Skeletal muscle tissue (tissue), 3 donors: ENCODE measurements at regions not wholly inside any gene's neighbourhood (a gene's known extent, or its start where the extent isn't known, plus 50 kb on each side); places are given as distances from the start of the nearest gene placed in this dataset.
"Not testable (repeated sequence)": the region's sequence is repeated elsewhere in the genome, so short reads cannot be mapped to it uniquely, and the experiment has no call there.

Experiments
- H3K27ac ChIP-seq: one replicate; pipeline ENCODE4 v1.7.0; 2013; ENCODE audit warnings: mild to moderate bottlenecking, low read depth, low read length, inconsistent platforms
- H3K27me3 ChIP-seq, 3 donors: one replicate each; pipeline ENCODE4 v1.7.0; 2013; ENCODE audit warnings: low read length in 3 of 3; ENCODE audit not compliant: control insufficient read depth in 3 of 3, insufficient read depth in 3 of 3
- H3K36me3 ChIP-seq, 3 donors: one replicate each; pipeline ENCODE4 v1.7.0; 2013; ENCODE audit warnings: low read length in 3 of 3; ENCODE audit not compliant: control insufficient read depth in 3 of 3, insufficient read depth in 3 of 3
- H3K4me1 ChIP-seq, 3 donors: one replicate each; pipeline ENCODE4 v1.7.0; 2013; ENCODE audit warnings: low read length in 3 of 3, mild to moderate bottlenecking in 3 of 3; ENCODE audit not compliant: control insufficient read depth in 3 of 3, insufficient read depth in 3 of 3
- H3K4me3 ChIP-seq, 3 donors: one replicate each; pipeline ENCODE4 v1.7.0; 2013; ENCODE audit warnings: low read length in 3 of 3
- H3K9ac ChIP-seq, 3 donors: one replicate each; pipeline ENCODE4 v1.7.0; 2013; ENCODE audit warnings: low read length in 3 of 3, mild to moderate bottlenecking in 3 of 3, moderate library complexity in 2 of 3, low read depth in 1 of 3
- H3K9me3 ChIP-seq, 3 donors: one replicate each; pipeline ENCODE4 v1.7.0; 2013; ENCODE audit warnings: low read length in 3 of 3; ENCODE audit not compliant: control insufficient read depth in 3 of 3
- donor health status: Osteomylitis.

GRCh38 chr1:157460381-157460780 is 91.9 kb downstream of the FCRL5 start:
- H3K4me1 ChIP-seq = no peaks in the 10 kb centered on the region
- no peaks in the 10 kb centered on the region for H3K36me3 ChIP-seq
- no peaks in the 10 kb centered on the region for H3K9me3 ChIP-seq
- H3K4me3 ChIP-seq = no peak overlapping the region
- H3K27me3 ChIP-seq = peaks cover 0 to 4% (median 0%) of the 10 kb centered on the region in 3 donors
- no peak overlapping the region for H3K27ac ChIP-seq
- H3K9ac ChIP-seq = no peak overlapping the region

DNA sequence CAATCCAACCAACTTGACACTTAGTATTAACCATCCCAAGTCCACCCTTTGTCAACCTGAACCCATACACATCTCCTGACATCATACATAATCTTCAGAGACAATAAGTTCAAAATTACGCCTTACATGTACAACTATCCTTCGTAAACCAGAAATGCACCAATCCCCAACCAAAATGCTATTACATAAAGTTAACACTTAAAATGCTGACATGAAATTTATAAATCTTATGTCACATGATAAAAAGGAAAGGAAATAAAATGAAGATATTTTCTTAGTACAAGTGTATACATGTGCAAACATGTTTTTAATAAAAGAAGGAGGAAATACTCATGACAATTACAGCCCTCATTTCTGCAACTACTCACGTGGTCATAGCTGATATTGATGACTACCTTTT is 95.0 kb downstream of the FCRL5 start:
- Histone ChIP-seq H3K9ac (no peak overlapping the region), H3K27me3 (peaks cover 2 to 4% (median 4%) of the 10 kb centered on the region in 3 donors), H3K4me3 (no peak overlapping the region), H3K9me3 (no peaks in the 10 kb centered on the region), H3K27ac (no peak overlapping the region), H3K4me1 (no peaks in the 10 kb centered on the region), H3K36me3 (no peaks in the 10 kb centered on the region)

DNA sequence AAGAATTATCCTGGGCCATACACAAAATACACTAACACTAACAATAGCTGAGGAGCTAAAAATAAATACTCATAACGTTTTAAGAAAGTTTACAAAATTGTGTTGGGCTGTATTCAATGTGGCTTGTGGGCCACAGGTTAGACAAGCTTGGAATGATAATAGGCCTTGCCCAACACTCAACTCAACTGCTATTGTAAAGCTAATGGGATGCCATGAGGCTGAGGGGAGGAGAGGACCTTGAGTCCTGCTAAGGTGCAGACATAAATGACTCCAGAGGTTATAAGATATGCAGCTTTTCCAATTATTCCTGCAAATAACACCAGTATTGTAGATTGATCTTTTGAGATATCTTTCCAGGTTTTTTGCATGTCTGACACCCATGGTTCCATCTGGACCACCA is 97.0 kb downstream of the FCRL5 start:
- Histone ChIP-seq H3K27ac (no peak overlapping the region), H3K36me3 (no peaks in the 10 kb centered on the region), H3K4me3 (no peak overlapping the region), H3K4me1 (no peaks in the 10 kb centered on the region), H3K9me3 (no peaks in the 10 kb centered on the region), H3K27me3 (peaks cover 2 to 4% (median 4%) of the 10 kb centered on the region in 3 donors), H3K9ac (no peak overlapping the region)

GRCh38 chr1:157450106-157450505 is 102.2 kb downstream of the FCRL5 start:
- Histone ChIP-seq H3K9ac (no peak overlapping the region), H3K4me3 (no peak overlapping the region), H3K9me3 (no peaks in the 10 kb centered on the region), H3K27me3 (peaks cover 0 to 4% (median 2%) of the 10 kb centered on the region in 3 donors), H3K4me1 (no peaks in the 10 kb centered on the region), H3K36me3 (no peaks in the 10 kb centered on the region), H3K27ac (no peak overlapping the region)

DNA sequence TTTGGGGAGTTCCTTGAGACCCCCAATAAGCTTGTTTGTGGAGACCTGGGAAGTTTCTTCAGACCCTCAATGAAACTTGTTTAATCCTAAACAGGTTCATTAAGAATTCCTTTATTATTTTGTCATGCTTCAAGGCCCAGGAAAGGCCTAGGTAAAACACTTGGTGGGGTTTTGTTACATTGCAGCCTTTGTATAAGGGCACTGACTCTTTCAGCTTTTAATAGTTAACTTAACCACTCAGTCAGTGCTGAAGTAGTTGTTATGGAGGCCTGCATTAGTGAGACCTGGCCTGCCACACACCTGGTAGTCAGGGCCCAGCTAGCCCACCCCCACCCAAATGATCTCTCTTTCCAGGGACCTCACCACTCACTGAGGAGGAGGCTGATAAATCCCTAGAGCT is 103.7 kb downstream of the FCRL5 start:
- no peak overlapping the region for H3K27ac ChIP-seq
- H3K27me3 ChIP-seq = peaks cover 0 to 2% (median 0%) of the 10 kb centered on the region in 3 donors
- no peaks in the 10 kb centered on the region for H3K9me3 ChIP-seq
- no peak overlapping the region for H3K4me3 ChIP-seq
- H3K4me1 ChIP-seq = no peaks in the 10 kb centered on the region
- H3K9ac ChIP-seq = no peak overlapping the region
- H3K36me3 ChIP-seq = no peaks in the 10 kb centered on the region

DNA sequence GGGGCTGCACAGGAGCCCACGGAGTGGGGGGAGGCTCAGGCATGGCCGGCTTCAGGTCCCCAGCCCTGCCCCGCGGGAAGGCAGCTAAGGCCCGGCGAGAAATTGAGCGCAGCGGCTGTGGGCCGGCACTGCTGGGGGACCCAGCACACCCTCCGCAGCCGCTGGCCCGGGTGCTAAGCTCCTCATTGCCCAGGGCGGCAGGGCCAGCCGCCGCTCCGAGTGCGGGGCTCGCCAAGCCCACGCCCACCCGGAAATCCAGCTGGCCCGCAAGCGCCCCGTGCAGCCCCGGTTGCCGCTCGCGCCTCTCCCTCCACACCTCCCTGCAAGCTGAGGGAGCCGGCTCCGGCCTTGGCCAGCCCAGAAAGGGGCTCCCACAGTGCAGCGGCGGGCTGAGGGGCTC is 106.0 kb downstream of the FCRL5 start:
- H3K9ac ChIP-seq, H3K4me3 ChIP-seq: not testable (repeated sequence)

DNA sequence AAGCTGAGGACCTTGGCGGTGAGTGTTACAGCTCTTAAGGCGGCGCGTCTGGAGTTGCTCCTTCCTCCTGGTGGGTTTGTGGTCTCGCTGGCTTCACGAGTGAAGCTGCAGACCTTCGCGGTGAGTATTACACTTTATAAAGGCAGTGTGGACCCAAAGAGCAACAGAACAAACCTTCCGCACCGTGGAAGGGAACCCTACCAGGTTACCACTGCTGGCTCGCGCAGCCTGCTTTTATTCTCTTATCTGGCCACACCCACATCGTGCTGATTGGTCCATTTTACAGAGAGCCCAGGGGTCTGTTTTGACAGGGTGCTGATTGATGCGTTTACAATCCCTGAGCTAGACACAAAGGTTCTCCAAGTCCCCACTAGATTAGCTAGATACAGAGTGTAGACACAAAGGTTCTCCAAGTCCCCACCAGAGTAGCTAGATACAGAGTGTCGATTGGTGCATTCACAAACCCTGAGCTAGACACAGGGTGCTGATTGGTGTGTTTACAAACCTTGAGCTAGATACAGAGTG is 106.6 kb downstream of the FCRL5 start:
- H3K36me3 ChIP-seq, H3K4me1 ChIP-seq, H3K27me3 ChIP-seq, H3K9me3 ChIP-seq, H3K9ac ChIP-seq, H3K27ac ChIP-seq, H3K4me3 ChIP-seq: not testable (repeated sequence)

More for the DNA sequence above, 106.0 kb downstream of the FCRL5 start:
- not testable (repeated sequence) for H3K27me3 ChIP-seq, H3K4me1 ChIP-seq, H3K36me3 ChIP-seq, H3K27ac ChIP-seq, H3K9me3 ChIP-seq

GRCh38 chr1:157442065-157442464 is 110.2 kb downstream of the FCRL5 start:
- Histone ChIP-seq H3K27ac (no peak overlapping the region), H3K27me3 (no peaks in the 10 kb centered on the region), H3K9me3 (no peaks in the 10 kb centered on the region), H3K36me3 (no peaks in the 10 kb centered on the region), H3K4me3 (no peak overlapping the region), H3K9ac (no peak overlapping the region), H3K4me1 (no peaks in the 10 kb centered on the region)

DNA sequence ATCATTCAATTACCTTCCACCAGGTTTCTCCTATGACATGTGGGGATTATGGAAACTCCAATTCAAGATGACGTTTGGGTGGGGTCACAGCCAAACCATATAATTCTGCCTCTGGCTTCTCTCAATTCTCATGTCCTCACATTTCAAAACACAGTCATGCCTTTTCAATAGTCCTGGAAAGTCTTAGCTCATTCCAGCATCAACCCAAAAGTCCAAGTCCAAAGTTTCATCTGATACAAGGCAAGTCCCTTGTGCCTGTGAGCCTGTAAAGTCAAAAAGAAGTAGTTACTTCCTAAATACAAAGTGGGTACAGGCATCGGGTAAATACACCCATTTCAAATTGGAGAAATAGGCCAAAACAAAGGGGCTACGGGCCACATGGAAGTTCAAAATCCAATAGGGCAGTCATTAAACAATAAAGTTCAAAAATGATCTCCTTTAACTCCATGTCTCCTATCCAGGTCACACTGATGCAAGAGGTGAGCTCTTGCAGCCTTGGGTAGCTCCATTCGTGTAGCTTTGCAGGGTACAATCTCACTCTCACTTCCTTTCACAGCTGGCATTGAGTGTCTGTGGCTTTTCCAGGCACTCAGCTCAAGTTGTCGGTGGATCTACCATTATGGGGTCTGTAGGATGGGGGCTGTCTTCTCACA is 112.9 kb downstream of the FCRL5 start:
- Histone ChIP-seq H3K27me3 (no peaks in the 10 kb centered on the region), H3K36me3 (no peaks in the 10 kb centered on the region), H3K27ac (no peak overlapping the region), H3K4me3 (no peak overlapping the region), H3K9me3 (no peaks in the 10 kb centered on the region), H3K9ac (no peak overlapping the region), H3K4me1 (no peaks in the 10 kb centered on the region)

- Histone ChIP-seq H3K4me1 (no peaks in the 10 kb centered on the region), H3K9me3 (no peaks in the 10 kb centered on the region), H3K36me3 (no peaks in the 10 kb centered on the region), H3K4me3 (no peak overlapping the region), H3K27me3 (no peaks in the 10 kb centered on the region), H3K27ac (no peak overlapping the region), H3K9ac (no peak overlapping the region)
These were observed 113.7 kb downstream of the FCRL5 start for GRCh38 chr1:157438613-157439012.
